Left lung (tissue), 4 donors: ENCODE measurements at regions not wholly inside any gene's neighbourhood (a gene's known extent, or its start where the extent isn't known, plus 50 kb on each side); places are given as distances from the start of the nearest gene placed in this dataset.
A peak's percentile ranks its signal among the peaks of the same experiment; 100 is the strongest.

Experiments
- ATAC-seq: fragments of 200-7000 bp; cut with Tn5 transposase; one replicate; pipeline ENCODE4 v1.9.1; 2020; ENCODE audit warnings: moderate library complexity
- DNase-seq, 4 donors: peaks; one replicate each; pipeline ENCODE4 v3.0.0-alpha.2; 2013 to 2020
- H3K27ac ChIP-seq, 2 donors: fragments of 200-600 bp; sonication (generic) in 1 of 2; one replicate each; pipeline versions ENCODE4 v1.5.0 to v1.8.0; 2020 to 2021
- H3K27me3 ChIP-seq, 2 donors: fragments of 200-600 bp; sonication (generic) in 1 of 2; one replicate each; pipeline versions ENCODE4 v1.5.0 to v1.8.0; 2020 to 2021
- H3K36me3 ChIP-seq, 2 donors: fragments of 200-600 bp; sonication (generic) in 1 of 2; one replicate each; pipeline versions ENCODE4 v1.5.0 to v1.8.0; 2020 to 2021
- H3K4me1 ChIP-seq, 2 donors: fragments of 200-600 bp; one replicate each; pipeline ENCODE4 v1.8.0; 2021
- H3K4me3 ChIP-seq, 2 donors: fragments of 200-600 bp; sonication (generic) in 1 of 2; one replicate each; pipeline versions ENCODE4 v1.5.0 to v1.8.0; 2020 to 2021; ENCODE audit warnings: mild to moderate bottlenecking in 1 of 2
- H3K9me3 ChIP-seq, 2 donors: fragments of 200-600 bp; sonication (generic) in 1 of 2; one replicate each; pipeline versions ENCODE4 v1.5.0 to v1.8.0; 2020 to 2021
- CTCF ChIP-seq, 2 donors: fragments of 200-600 bp; sonication (generic) in 1 of 2; IDR thresholded peaks; one replicate each; pipeline versions ENCODE4 v1.5.0 to v1.8.0; 2021; ENCODE audit warnings: antibody characterized with exemption in 2 of 2
- intact Hi-C, 2 donors: fragments of 100-400 bp; cut with DNase I; formaldehyde crosslinking; loops; one replicate each; pipeline versions ENCODE4 v1.11.2 to v1.14.2; 2022
- donor health status: DM: no; HTN: yes; CAD: no.
- donor health status: DM: no; HTN: no; CAD: no.

GRCh38 chr4:187157380-187157958 lies 433.8 kb upstream of the FAT1 start:
- TF ChIP-seq CTCF (IDR thresholded peaks at IDR 0.05), result no peak
- Histone ChIP-seq H3K4me1 (no peaks in the 10 kb centered on the region), H3K27ac (no peak overlapping the region), H3K27me3 (no peaks in the 10 kb centered on the region), H3K4me3 (no peak overlapping the region), H3K36me3 (no peaks in the 10 kb centered on the region), H3K9me3 (no peaks in the 10 kb centered on the region)
- no peak for ATAC-seq
- intact Hi-C loops, result no loop called here
- DNase-seq, result peak in 1 of 4 donors; percentile 71

- Histone ChIP-seq H3K9me3 (no peaks in the 10 kb centered on the region), H3K27me3 (no peaks in the 10 kb centered on the region), H3K36me3 (no peaks in the 10 kb centered on the region), H3K4me3 (no peak overlapping the region), H3K4me1 (no peaks in the 10 kb centered on the region), H3K27ac (no peak overlapping the region)
- ATAC-seq (peak; percentile 42), DNase-seq (no peak)
- intact Hi-C loops, result no loop called here
- no peak for TF ChIP-seq CTCF (IDR thresholded peaks at IDR 0.05)
Observed at GRCh38 chr4:187158003-187158402, 434.3 kb upstream of the FAT1 start.

GRCh38 chr4:187160486-187160885 lies 436.8 kb upstream of the FAT1 start:
- no peak for DNase-seq
- intact Hi-C loops, result no loop called here

GRCh38 chr4:187166886-187167512 lies 443.3 kb upstream of the FAT1 start:
- DNase-seq (no peak), ATAC-seq (peak; percentile 52)
- Histone ChIP-seq H3K36me3 (no peaks in the 10 kb centered on the region), H3K9me3 (no peaks in the 10 kb centered on the region), H3K4me1 (no peaks in the 10 kb centered on the region), H3K4me3 (no peak overlapping the region), H3K27ac (no peak overlapping the region), H3K27me3 (no peaks in the 10 kb centered on the region)
- TF ChIP-seq CTCF (IDR thresholded peaks at IDR 0.05), result no peak
- intact Hi-C loops, result no loop called here

More at GRCh38 chr4:187160486-187160885, 436.8 kb upstream of the FAT1 start:
- Histone ChIP-seq H3K9me3 (no peaks in the 10 kb centered on the region), H3K4me1 (no peaks in the 10 kb centered on the region), H3K27me3 (no peaks in the 10 kb centered on the region), H3K36me3 (no peaks in the 10 kb centered on the region), H3K27ac (no peak overlapping the region), H3K4me3 (no peak overlapping the region)
- ATAC-seq, result no peak
- TF ChIP-seq CTCF (IDR thresholded peaks at IDR 0.05), result no peak

- no peaks in the 10 kb centered on the region for H3K9me3 ChIP-seq
- no peak overlapping the region for H3K4me3 ChIP-seq
- H3K36me3 ChIP-seq, result no peaks in the 10 kb centered on the region
- no peaks in the 10 kb centered on the region for H3K27me3 ChIP-seq
- no peak for DNase-seq
- no peak for TF ChIP-seq CTCF (IDR thresholded peaks at IDR 0.05)
- H3K27ac ChIP-seq, result no peak overlapping the region
- intact Hi-C loops, result no loop called here
- ATAC-seq, result no peak
- no peaks in the 10 kb centered on the region for H3K4me1 ChIP-seq
Observed at GRCh38 chr4:187171706-187172339, 448.2 kb upstream of the FAT1 start.
